GM12892 (cell line): ENCODE measurements at regions not wholly inside any gene's neighbourhood (a gene's known extent, or its start where the extent isn't known, plus 50 kb on each side); places are given as distances from the start of the nearest gene placed in this dataset.

Source experiments
- POLR2A ChIP-seq: IDR thresholded peaks from 2 replicates; pipeline ENCODE4 v1.6.1; 2011; ENCODE audit warnings: low read depth, low read length, control low read depth
- POLR2AphosphoS5 ChIP-seq: IDR thresholded peaks from 2 replicates; pipeline ENCODE4 v1.6.1; 2011; ENCODE audit warnings: low read depth, low read length, control low read depth
- TAF1 ChIP-seq: IDR thresholded peaks from 2 replicates; pipeline ENCODE4 v1.6.1; 2011; ENCODE audit warnings: low read depth, mild to moderate bottlenecking, control low read depth, low read length, borderline replicate concordance

- TF ChIP-seq POLR2A = no peak
- no peak for TF ChIP-seq TAF1
- TF ChIP-seq POLR2AphosphoS5 = no peak
Measured at GRCh38 chr6:43930440-43931154, 160.6 kb downstream of the VEGFA start.
